ENCODE measurements at regions not wholly inside any gene's neighbourhood (a gene's known extent, or its start where the extent isn't known, plus 50 kb on each side); places are given as distances from the start of the nearest gene placed in this dataset.
"Not testable (repeated sequence)": the region's sequence is repeated elsewhere in the genome, so short reads cannot be mapped to it uniquely, and the experiment has no call there.

- intact Hi-C loops (cut with DNase I), result no loop called here
- no peak for DNase-seq (ENCODE audit: low spot score)
These were observed 81.3 kb upstream of the CUX1 start for GRCh38 chr7:101736084-101736483.

- intact Hi-C loops (cut with DNase I), result no loop called here
- DNase-seq (ENCODE audit: low spot score), result no peak
These were observed 77.5 kb upstream of the CUX1 start for GRCh38 chr7:101739775-101740398.

GRCh38 chr7:101740981-101741725 lies 76.3 kb upstream of the CUX1 start:
- intact Hi-C loops (cut with DNase I), result no loop called here

GRCh38 chr7:101743241-101743994 lies 74.0 kb upstream of the CUX1 start:
- no peak for DNase-seq (ENCODE audit: low spot score)
- intact Hi-C loops (cut with DNase I), result loop anchor here (2.0 kb wide), 1 partner anchor 71 kb away; no protein-coding TSS in a partner anchor

More at GRCh38 chr7:101740981-101741725, 76.3 kb upstream of the CUX1 start:
- no peak for DNase-seq (ENCODE audit: low spot score)

GRCh38 chr7:101743995-101744360 lies 73.4 kb upstream of the CUX1 start:
- intact Hi-C loops (cut with DNase I), result loop anchor here (2.0 kb wide), 1 partner anchor 71 kb away; no protein-coding TSS in a partner anchor
- no peak for DNase-seq (ENCODE audit: low spot score)

GRCh38 chr7:101744588-101744987 lies 72.8 kb upstream of the CUX1 start:
- no peak for DNase-seq (ENCODE audit: low spot score)
- intact Hi-C loops (cut with DNase I), result no loop called here

- intact Hi-C loops (cut with DNase I), result no loop called here
- no peak for DNase-seq (ENCODE audit: low spot score)
These were observed 71.1 kb upstream of the CUX1 start for GRCh38 chr7:101746314-101746713.

GRCh38 chr7:101747053-101747878 lies 70.2 kb upstream of the CUX1 start:
- intact Hi-C loops (cut with DNase I), result no loop called here
- DNase-seq (ENCODE audit: low spot score), result no peak

- DNase-seq (ENCODE audit: low spot score), result no peak
- intact Hi-C loops (cut with DNase I), result no loop called here
These were observed 69.5 kb upstream of the CUX1 start for GRCh38 chr7:101747879-101748345.

- intact Hi-C loops (cut with DNase I), result no loop called here
These were observed 67.5 kb upstream of the CUX1 start for GRCh38 chr7:101749891-101750290.

GRCh38 chr7:101753316-101753715 lies 64.1 kb upstream of the CUX1 start:
- no peak for DNase-seq (ENCODE audit: low spot score)
- intact Hi-C loops (cut with DNase I), result no loop called here

More at GRCh38 chr7:101749891-101750290, 67.5 kb upstream of the CUX1 start:
- no peak for DNase-seq (ENCODE audit: low spot score)

GRCh38 chr7:101754424-101755159 lies 62.8 kb upstream of the CUX1 start:
- intact Hi-C loops (cut with DNase I), result no loop called here
- DNase-seq (ENCODE audit: low spot score), result no peak

GRCh38 chr7:101757879-101758278 lies 59.5 kb upstream of the CUX1 start:
- DNase-seq (ENCODE audit: low spot score), result no peak
- intact Hi-C loops (cut with DNase I), result no loop called here

- intact Hi-C loops (cut with DNase I); DNase-seq (ENCODE audit: low spot score): not testable (repeated sequence)
These were observed 58.9 kb upstream of the CUX1 start for GRCh38 chr7:101758519-101758918.

- intact Hi-C loops (cut with DNase I), result no loop called here
- no peak for DNase-seq (ENCODE audit: low spot score)
These were observed 53.2 kb upstream of the CUX1 start for GRCh38 chr7:101764221-101764620.

GRCh38 chr7:101767544-101767943 lies 49.9 kb upstream of the CUX1 start:
- DNase-seq (ENCODE audit: low spot score), result no peak
- intact Hi-C loops (cut with DNase I), result no loop called here

Measured in cardiac septum (tissue), 1 donor.